Adrenal gland (tissue), 5 donors: ENCODE measurements at regions not wholly inside any gene's neighbourhood (a gene's known extent, or its start where the extent isn't known, plus 50 kb on each side); places are given as distances from the start of the nearest gene placed in this dataset.

Experiments used
- POLR2A ChIP-seq, 2 donors: fragments of 450-650 bp; IDR thresholded peaks; one replicate each; pipeline ENCODE4 v1.6.1; 2017; ENCODE audit warnings: antibody characterized with exemption in 2 of 2, mild to moderate bottlenecking in 2 of 2, moderate library complexity in 1 of 2
- TF ChIP-seq, protein P1 (sequence below), 6 experiments: fragments of 450-650 bp in 4 of 6; fragments of 200-600 bp in 2 of 6; sonication (generic) in 1 of 6; IDR thresholded peaks; 1 replicate in 5 of 6; 2 replicates in 1 of 6; pipeline versions ENCODE4 v1.5.1 to v1.8.0; 2016 to 2021; ENCODE audit warnings: antibody characterized with exemption in 6 of 6, mild to moderate bottlenecking in 2 of 6, moderate library complexity in 1 of 6
- donor health status: DM: no; HTN: no; CAD: no.

DNA sequence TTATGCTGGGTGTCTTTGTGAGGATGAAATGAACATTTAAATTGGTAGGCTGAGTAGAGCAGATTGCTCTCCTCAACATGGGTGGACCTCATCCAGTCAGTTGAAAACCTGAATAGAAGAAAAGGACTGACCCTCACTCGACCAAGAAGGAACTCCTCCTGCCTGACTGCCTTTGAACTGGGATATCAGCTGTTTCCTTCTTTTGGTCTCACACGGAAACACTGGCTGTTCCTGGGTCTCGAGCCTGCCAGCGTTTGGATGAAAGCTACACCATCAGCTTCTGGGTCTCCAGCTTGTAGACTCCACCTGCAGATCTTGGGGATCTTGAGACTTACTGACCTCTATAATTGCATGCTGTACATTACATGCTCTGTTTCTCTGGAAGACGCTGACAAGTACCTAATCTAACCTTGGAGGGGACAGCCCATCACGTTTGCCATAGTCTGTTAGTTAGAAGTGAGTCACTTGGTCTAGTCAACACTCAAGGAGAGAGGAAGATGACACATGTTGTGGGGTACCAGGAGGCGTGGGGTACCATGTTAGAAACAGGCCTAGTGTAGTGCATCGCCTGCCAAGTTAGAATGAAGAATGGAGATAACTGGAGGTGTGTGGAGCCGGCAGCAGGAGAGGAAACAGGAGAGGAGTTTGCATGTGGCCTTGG, 267.0 kb downstream of the MREG start:
- TF ChIP-seq POLR2A (IDR thresholded peaks at IDR 0.05) = no peak
- TF ChIP-seq, protein P1, sequence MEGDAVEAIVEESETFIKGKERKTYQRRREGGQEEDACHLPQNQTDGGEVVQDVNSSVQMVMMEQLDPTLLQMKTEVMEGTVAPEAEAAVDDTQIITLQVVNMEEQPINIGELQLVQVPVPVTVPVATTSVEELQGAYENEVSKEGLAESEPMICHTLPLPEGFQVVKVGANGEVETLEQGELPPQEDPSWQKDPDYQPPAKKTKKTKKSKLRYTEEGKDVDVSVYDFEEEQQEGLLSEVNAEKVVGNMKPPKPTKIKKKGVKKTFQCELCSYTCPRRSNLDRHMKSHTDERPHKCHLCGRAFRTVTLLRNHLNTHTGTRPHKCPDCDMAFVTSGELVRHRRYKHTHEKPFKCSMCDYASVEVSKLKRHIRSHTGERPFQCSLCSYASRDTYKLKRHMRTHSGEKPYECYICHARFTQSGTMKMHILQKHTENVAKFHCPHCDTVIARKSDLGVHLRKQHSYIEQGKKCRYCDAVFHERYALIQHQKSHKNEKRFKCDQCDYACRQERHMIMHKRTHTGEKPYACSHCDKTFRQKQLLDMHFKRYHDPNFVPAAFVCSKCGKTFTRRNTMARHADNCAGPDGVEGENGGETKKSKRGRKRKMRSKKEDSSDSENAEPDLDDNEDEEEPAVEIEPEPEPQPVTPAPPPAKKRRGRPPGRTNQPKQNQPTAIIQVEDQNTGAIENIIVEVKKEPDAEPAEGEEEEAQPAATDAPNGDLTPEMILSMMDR (IDR thresholded peaks at IDR 0.05) = no peak
